ENCODE measurements at regions not wholly inside any gene's neighbourhood (a gene's known extent, or its start where the extent isn't known, plus 50 kb on each side); places are given as distances from the start of the nearest gene placed in this dataset.

- TF ChIP-seq POLR2A (IDR thresholded peaks at IDR 0.05) (no peak), EP300 (IDR thresholded peaks at IDR 0.05) (no peak), POLR2AphosphoS5 (IDR thresholded peaks at IDR 0.05) (no peak)
- TF ChIP-seq, protein P1, sequence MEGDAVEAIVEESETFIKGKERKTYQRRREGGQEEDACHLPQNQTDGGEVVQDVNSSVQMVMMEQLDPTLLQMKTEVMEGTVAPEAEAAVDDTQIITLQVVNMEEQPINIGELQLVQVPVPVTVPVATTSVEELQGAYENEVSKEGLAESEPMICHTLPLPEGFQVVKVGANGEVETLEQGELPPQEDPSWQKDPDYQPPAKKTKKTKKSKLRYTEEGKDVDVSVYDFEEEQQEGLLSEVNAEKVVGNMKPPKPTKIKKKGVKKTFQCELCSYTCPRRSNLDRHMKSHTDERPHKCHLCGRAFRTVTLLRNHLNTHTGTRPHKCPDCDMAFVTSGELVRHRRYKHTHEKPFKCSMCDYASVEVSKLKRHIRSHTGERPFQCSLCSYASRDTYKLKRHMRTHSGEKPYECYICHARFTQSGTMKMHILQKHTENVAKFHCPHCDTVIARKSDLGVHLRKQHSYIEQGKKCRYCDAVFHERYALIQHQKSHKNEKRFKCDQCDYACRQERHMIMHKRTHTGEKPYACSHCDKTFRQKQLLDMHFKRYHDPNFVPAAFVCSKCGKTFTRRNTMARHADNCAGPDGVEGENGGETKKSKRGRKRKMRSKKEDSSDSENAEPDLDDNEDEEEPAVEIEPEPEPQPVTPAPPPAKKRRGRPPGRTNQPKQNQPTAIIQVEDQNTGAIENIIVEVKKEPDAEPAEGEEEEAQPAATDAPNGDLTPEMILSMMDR (IDR thresholded peaks at IDR 0.05): no peak
Observed at GRCh38 chr2:15866563-15867193, 73.7 kb upstream of the MYCN start.
